Hematopoietic multipotent progenitor cell treated with erythropoietin and hydrocortisone succinate and interleukin-3 and kit ligand, for 15 days (in vitro differentiated cells): ENCODE measurements at regions not wholly inside any gene's neighbourhood (a gene's known extent, or its start where the extent isn't known, plus 50 kb on each side); places are given as distances from the start of the nearest gene placed in this dataset.

Experiments used
- DNase-seq: peaks from one replicate; pipeline ENCODE4 v3.0.0-alpha.2; 2015; ENCODE audit warnings: low spot score

DNA sequence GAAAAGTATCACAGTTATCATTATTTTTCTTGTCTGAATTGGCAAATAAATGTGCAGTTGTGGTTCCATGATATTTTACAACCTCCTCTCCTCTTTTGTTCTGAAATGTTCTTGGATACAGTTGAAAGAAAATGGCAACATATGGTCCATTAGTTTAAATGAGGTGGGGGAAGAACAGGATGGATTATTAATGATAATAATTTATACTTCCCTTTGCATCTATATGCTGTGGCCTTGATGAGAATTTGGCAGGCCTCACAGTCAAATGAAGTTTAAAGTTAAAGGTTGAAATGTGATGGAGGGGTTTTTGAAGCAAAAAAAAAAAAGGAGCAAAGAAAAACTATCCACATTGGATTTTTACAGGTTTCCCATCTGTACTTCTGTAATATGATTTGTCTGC lies 946.3 kb upstream of the INTU start:
- no peak for DNase-seq

DNA sequence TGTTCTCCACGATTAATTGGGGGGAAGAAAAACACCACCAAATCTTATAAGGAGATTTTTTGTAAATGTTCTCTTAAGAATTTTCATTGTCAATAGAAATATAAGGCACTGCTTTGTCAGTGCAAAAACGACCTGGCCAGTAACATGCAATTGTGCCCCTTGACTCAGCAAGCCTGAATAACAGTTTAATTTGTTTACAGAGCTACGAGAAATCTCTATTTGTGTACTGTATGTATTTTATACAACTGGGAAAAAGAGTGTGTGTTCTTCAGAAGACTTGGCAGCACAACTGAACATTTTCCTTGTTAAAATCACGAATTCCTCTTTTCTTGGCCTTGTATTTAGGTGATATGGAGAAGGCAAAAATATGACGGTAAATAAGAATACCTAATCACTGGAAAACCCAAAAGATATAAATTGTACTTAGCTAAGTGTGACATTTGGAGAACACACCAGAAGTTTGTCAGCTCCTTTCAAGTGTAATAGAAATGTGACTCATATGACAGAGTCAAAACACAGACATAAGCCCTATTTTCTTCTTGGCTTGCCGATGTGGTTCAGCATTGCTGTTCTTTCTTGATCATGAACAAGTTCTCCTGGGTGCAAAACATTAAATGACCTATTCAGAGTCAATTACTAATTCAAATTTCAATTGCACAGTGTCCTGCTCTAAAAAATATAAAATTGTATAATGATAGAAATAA lies 945.0 kb upstream of the INTU start:
- DNase-seq: no peak

DNA sequence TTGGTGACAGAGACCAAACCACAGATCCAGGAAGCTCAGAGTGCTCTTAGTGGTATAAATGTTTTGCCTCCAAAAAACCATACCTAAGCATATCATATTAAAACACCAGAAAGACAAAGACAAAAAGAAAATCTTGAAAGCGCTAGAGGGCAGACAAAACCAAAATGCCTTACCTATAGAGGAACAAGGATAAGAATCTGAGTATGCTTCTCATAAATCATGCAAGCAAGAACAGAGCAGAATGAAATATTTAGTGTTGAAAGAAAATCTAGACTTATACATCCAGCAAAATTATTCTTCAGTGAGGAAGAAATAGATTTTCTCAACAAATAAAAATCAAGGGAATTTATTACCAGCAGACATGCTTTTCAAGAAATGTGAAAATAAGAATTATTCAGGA lies 941.0 kb upstream of the INTU start:
- DNase-seq: no peak

GRCh38 chr4:126697748-126698147 lies 935.0 kb upstream of the INTU start:
- DNase-seq: no peak

DNA sequence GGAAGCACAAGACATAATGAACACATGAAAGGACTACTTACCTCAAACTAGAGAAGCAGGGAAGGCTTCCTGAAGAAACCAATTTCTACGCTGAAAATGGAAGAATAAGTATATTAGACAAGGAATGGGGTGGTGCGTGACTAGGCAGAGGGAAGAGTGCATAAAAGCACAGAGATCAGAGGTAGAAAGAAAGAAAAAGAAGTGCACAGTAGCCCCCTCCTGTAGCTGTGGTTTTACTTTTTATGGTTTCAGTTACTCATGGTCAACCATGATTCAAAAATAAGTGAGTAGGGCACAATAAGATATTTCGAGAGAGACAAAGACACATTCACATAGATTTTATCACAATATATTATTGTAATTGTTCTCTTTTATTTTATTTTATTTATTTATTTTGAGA lies 934.5 kb upstream of the INTU start:
- no peak for DNase-seq

DNA sequence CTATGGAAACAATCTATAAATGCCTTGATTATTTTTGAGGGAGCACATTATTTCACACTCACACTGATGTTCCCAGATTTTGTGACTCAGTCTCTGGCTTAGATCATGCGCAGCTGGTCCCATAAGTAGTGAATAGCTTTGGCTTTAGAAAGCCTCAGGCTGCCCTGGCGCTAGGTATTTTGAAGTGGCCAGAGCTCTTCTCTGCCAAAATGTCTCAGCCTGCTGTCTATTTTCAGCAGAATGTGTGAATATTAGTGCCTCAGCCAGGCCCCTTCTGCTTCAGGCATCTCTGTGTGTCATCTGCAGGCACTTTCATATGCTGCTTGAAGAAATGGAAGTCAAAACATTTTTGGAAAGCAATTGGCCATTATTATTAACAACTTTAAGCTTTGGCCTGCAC lies 931.0 kb upstream of the INTU start:
- no peak for DNase-seq

DNA sequence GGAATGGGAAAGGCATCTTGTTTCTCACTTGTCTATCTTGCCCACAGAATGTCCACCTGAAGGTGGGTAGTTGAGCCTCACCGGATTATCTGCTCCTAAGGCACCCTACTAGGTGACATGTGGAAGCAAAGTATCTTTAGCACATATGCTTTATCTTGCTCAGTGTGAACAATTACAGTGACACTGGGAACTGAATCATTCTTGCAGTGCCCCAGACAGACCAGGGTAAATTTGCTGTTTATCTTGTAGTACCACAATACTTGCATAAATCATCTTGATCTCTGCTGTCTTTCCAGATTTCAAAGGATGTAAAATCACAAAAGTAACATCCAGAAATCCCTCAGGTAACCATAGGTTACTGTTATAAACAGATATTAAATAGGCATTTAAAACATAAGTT lies 930.0 kb upstream of the INTU start:
- DNase-seq: no peak

DNA sequence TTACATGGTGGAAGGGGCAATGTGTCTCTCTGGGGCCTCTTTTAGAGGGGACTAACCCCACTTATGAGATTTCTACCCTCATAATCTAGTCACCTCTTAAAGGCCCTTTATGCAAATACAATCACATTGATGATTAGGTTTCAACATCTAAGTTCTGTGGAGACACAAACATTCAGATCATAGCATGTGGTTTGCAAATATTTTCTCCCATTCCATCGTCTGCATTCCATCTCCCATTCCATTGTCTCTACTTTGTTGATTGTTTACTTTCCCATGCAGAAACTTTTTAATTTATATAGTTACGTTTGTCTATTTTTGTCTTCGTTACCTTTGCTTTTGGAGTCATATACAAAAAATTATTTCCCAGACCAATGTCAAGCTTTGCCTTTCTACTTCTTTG lies 927.5 kb upstream of the INTU start:
- no peak for DNase-seq

GRCh38 chr4:126708716-126709115 lies 924.0 kb upstream of the INTU start:
- DNase-seq: no peak

GRCh38 chr4:126710935-126711334 lies 921.8 kb upstream of the INTU start:
- DNase-seq: no peak

GRCh38 chr4:126715067-126715466 lies 917.7 kb upstream of the INTU start:
- DNase-seq: no peak

DNA sequence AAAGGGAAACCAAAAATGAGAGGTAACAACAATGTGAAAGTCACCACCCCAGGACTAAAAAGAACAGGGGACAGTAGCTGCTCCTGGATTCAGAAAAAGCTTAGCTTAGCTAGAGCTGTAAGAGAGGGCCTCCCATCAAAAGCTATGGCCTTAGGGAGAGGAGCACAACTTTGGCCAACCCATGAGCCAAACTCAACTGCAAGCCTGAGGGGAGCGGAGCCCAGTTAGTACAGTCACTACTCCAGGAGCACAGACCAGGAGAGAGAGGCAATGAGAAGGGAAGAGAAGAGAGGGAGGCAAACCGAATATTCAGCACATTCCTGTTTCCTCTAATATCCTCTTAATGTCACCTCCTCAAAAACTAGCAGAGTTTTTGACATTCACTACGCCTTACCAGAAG lies 917.1 kb upstream of the INTU start:
- no peak for DNase-seq

GRCh38 chr4:126718136-126718535 lies 914.6 kb upstream of the INTU start:
- DNase-seq: no peak

- no peak for DNase-seq
Observed at GRCh38 chr4:126719852-126720251, 912.9 kb upstream of the INTU start.

DNA sequence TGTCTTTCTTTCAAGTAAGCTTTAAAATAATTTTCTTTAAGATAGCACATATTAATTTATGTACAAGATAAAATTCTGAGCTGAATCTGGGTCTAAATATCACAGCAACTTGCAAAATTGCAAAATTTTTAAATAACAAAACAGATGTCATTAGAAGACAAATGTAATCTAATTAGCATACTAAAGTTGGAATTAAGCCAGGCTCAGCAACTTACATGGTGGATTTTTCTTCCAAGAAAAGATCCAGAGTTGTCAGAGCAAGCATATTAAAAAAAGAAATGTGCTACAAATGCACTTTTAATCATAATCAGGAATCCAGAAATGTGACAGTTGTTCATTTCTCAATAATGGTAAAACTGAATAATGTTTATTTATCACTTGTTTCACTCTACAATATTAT lies 906.9 kb upstream of the INTU start:
- no peak for DNase-seq

GRCh38 chr4:126727461-126727860 lies 905.3 kb upstream of the INTU start:
- DNase-seq: no peak

- no peak for DNase-seq
Observed at GRCh38 chr4:126731062-126731461, 901.7 kb upstream of the INTU start.

GRCh38 chr4:126733301-126733700 lies 899.5 kb upstream of the INTU start:
- no peak for DNase-seq

GRCh38 chr4:126734465-126734864 lies 898.3 kb upstream of the INTU start:
- no peak for DNase-seq

- no peak for DNase-seq
Observed at GRCh38 chr4:126735294-126736132, 897.2 kb upstream of the INTU start.

DNA sequence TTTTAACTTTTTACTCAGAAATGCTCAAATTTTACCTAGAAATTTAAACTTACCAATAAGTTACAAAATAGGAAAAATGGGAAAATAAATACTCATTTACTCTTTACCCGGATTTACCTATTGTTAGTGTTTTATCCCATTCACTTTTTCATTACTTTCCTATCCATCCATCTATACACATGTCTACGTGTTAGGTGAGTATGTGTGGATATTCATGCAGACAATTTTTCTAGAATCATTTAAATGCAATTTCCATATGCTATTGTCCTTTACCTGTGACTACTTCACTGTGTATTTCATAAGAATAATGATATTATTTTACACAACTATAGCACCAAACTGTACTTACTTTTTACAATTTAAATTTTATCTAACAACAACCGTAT lies 896.6 kb upstream of the INTU start:
- no peak for DNase-seq

DNA sequence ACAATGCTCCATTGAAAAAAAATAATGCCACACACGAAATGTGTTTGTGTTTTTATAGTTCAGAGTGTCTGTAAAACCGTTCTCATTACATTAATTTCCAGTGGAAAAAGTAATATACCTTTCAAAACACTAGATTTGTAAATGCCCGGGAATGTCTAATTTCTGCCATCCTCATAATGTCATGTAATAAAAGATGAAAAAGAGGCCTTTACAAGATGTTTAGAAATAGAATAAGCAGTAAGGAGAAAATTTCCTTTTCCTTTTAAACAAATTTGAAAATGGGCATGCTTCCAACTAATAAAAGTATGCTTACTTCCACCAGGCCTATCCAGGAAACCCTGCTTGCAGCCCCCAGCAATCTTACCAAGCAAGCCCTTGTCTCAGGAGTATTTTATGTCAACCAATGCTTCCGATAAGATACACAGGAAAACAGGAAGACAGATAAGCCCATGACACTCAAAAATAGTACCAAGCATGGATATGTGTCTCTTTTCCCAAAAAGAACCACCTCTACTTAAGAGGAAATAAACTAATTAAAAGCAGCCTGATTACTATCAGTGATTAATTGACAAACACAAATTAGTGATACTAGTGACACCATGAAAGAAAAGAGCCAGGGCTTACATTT lies 894.7 kb upstream of the INTU start:
- no peak for DNase-seq

- no peak for DNase-seq
Observed at GRCh38 chr4:126738527-126738923, 894.2 kb upstream of the INTU start.
